ENCODE measurements at regions not wholly inside any gene's neighbourhood (a gene's known extent, or its start where the extent isn't known, plus 50 kb on each side); places are given as distances from the start of the nearest gene placed in this dataset.

DNA sequence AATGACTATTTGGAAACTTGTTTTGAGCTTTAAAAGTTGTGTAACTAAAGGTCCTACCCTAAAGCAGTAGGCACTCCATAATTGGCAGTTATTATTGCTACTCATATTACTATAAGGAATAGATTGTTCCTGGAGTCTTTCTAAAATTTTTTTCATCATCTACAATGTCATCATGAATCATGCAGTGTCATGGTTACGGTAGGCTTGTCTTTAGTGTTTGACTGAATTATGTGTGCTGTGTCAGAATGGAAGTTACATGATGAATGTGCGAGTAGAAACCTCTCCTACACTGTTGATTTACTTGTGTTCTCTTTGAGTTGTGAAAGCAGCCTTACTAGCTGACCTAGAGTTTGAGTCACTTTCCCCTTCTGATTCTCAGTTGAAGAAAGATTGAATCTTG, 1099.9 kb downstream of the RAPGEF2 start:
- TF ChIP-seq SIN3A (conservative IDR thresholded peaks at IDR 0.05 in 1 of 2, IDR thresholded peaks at IDR 0.05 in 1 of 2; ENCODE audit: low read depth in 1 of 2, low read length in 2 of 2) = no peak
- TF ChIP-seq, protein P1, sequence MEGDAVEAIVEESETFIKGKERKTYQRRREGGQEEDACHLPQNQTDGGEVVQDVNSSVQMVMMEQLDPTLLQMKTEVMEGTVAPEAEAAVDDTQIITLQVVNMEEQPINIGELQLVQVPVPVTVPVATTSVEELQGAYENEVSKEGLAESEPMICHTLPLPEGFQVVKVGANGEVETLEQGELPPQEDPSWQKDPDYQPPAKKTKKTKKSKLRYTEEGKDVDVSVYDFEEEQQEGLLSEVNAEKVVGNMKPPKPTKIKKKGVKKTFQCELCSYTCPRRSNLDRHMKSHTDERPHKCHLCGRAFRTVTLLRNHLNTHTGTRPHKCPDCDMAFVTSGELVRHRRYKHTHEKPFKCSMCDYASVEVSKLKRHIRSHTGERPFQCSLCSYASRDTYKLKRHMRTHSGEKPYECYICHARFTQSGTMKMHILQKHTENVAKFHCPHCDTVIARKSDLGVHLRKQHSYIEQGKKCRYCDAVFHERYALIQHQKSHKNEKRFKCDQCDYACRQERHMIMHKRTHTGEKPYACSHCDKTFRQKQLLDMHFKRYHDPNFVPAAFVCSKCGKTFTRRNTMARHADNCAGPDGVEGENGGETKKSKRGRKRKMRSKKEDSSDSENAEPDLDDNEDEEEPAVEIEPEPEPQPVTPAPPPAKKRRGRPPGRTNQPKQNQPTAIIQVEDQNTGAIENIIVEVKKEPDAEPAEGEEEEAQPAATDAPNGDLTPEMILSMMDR (IDR thresholded peaks at IDR 0.05; ENCODE audit: control extremely low read depth in 1 of 3, insufficient read depth in 1 of 3, low read depth in 1 of 3, low read length in 3 of 3) = no peak
- TF ChIP-seq MAX (IDR thresholded peaks at IDR 0.05) = no peak

Measured in H1 (cell line).